HFFc6 (cell line): ENCODE measurements at regions not wholly inside any gene's neighbourhood (a gene's known extent, or its start where the extent isn't known, plus 50 kb on each side); places are given as distances from the start of the nearest gene placed in this dataset.

Experiments
- DNase-seq: peaks from one replicate; pipeline ENCODE4 v3.0.0-alpha.2; 2018
- H3K27ac Mint-ChIP-seq: 2 replicates; pipeline ENCODE4 v1.8.0; 2020; ENCODE audit warnings: mild to moderate bottlenecking, mixed read lengths
- H3K27me3 Mint-ChIP-seq: 2 replicates; pipeline ENCODE4 v1.8.0; 2021; ENCODE audit warnings: mild to moderate bottlenecking, moderate library complexity, mixed read lengths; ENCODE audit not compliant: insufficient read depth
- H3K36me3 Mint-ChIP-seq: 2 replicates; pipeline ENCODE4 v1.8.0; 2021; ENCODE audit warnings: low read depth, mixed read lengths
- H3K4me1 Mint-ChIP-seq: 2 replicates; pipeline ENCODE4 v1.8.0; 2020; ENCODE audit warnings: low read depth, mixed read lengths
- H3K4me3 Mint-ChIP-seq: 2 replicates; pipeline ENCODE4 v1.8.0; 2020; ENCODE audit warnings: mild to moderate bottlenecking, moderate library complexity, mixed read lengths
- H3K9me3 Mint-ChIP-seq: 2 replicates; pipeline ENCODE4 v1.8.0; 2020; ENCODE audit warnings: mild to moderate bottlenecking, mixed read lengths
- TF ChIP-seq, protein P1 (sequence below): fragments of 200-600 bp; sonication (generic); IDR thresholded peaks from 2 replicates; pipeline ENCODE4 v1.5.0; 2021; ENCODE audit warnings: antibody characterized with exemption, mild to moderate bottlenecking

DNA sequence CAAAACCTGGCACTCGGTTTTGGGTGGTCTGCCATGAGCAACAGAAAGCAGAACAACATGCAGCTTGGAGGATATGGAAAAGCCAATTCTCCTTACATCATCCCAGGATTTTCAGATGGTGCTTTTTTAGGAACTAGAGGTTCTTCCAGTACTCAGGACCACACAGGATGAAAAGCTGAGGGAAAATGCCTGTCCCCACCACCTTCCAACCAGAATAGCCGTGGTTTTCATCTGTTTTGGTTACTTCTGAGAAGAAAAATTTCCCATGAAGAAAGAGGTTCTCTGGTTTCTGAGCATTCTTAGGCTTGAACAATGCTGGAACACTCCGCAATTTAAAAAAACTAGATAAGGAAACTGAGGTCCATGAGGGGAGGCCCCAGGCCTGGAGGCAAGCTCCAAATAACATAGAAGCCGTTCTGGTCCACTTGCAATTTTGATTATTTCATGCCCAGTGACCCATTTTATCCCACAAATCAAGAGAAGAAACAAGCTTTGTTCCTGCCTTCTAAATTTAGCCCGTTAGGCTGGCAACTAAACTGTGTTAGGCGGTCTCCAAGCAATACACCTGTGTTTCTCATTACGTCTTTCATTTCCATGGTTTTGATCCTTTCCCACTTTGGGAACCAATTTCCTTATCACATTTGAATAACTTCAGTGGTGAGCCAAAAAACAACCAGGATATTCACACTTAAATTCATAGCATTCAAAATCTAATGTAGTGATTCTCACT, 79.2 kb upstream of the SPIN1 start:
- no peaks in the 10 kb centered on the region for H3K9me3 Mint-ChIP-seq
- H3K27ac Mint-ChIP-seq = no peak overlapping the region
- H3K4me1 Mint-ChIP-seq = peaks cover 19% of the 10 kb centered on the region
- no peaks in the 10 kb centered on the region for H3K36me3 Mint-ChIP-seq
- H3K4me3 Mint-ChIP-seq = no peak overlapping the region
- no peak for DNase-seq
- H3K27me3 Mint-ChIP-seq = no peaks in the 10 kb centered on the region
- TF ChIP-seq, protein P1, sequence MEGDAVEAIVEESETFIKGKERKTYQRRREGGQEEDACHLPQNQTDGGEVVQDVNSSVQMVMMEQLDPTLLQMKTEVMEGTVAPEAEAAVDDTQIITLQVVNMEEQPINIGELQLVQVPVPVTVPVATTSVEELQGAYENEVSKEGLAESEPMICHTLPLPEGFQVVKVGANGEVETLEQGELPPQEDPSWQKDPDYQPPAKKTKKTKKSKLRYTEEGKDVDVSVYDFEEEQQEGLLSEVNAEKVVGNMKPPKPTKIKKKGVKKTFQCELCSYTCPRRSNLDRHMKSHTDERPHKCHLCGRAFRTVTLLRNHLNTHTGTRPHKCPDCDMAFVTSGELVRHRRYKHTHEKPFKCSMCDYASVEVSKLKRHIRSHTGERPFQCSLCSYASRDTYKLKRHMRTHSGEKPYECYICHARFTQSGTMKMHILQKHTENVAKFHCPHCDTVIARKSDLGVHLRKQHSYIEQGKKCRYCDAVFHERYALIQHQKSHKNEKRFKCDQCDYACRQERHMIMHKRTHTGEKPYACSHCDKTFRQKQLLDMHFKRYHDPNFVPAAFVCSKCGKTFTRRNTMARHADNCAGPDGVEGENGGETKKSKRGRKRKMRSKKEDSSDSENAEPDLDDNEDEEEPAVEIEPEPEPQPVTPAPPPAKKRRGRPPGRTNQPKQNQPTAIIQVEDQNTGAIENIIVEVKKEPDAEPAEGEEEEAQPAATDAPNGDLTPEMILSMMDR = no peak

DNA sequence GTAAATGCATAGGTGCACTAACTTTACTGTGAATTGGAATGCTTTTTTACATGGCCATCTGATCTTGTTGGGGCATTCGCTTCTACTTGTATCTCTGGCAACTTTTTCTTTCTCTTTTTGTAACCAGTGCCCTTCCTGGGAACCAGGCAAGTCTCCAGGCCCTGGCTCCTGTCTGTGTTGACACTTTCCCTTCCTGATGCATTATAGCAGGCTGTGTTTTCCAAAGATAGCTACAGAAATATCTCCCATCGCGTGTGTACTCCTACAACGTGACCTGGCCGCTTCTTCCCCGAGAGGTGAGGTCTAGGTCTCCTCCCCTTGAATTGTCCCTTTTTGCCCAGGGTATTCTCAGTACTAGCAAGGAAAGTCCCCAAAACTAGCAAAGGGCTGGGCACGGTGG, 81.1 kb upstream of the SPIN1 start:
- TF ChIP-seq, protein P1 = no peak

DNA sequence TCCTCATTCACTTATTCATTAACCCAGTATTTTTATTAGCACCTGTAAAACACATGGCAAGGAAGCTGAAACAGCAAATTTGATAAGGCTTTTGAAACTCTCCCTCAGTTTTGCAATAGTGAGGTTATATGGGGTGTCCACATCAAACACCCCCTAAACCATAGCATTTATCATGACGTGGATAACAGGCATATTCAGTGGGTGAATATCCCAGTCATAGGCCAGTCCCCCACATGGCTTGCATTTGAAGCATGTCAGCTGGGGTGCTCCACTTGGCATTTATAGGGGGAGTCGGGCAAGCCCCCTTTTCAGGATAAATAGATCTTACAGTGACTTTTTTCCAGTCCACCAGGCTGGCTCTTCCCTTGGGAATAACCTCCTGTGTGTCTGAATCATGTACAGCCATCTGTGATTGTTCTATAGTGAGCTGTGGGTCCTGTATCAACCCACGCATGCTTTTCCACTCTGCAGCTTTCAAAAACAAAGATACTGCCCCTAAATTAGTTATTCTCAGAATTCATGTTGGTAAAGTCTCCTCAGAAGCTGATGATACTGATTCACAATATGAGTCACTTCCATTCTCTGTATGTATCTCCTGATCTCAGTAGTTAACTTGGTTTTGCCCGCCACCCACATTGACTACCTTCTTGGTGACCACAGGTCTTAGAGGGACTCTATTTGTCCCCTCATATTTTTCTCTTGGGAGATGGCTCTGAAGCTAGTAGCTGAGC, 84.4 kb upstream of the SPIN1 start:
- TF ChIP-seq, protein P1 = no peak
- peak; percentile 60 for DNase-seq
- peak overlapping the region; percentile 68 for H3K27ac Mint-ChIP-seq
- no peaks in the 10 kb centered on the region; the same call in 1 of the 2 replicates for H3K9me3 Mint-ChIP-seq
- H3K4me1 Mint-ChIP-seq = peaks cover 29% of the 10 kb centered on the region
- peaks cover 4% of the 10 kb centered on the region for H3K27me3 Mint-ChIP-seq
- no peaks in the 10 kb centered on the region for H3K36me3 Mint-ChIP-seq
- peak overlapping the region; percentile 76 for H3K4me3 Mint-ChIP-seq

More for the DNA sequence above, 81.1 kb upstream of the SPIN1 start:
- no peaks in the 10 kb centered on the region for H3K36me3 Mint-ChIP-seq
- no peak overlapping the region for H3K27ac Mint-ChIP-seq
- DNase-seq = no peak
- H3K9me3 Mint-ChIP-seq = no peaks in the 10 kb centered on the region
- H3K4me3 Mint-ChIP-seq = no peak overlapping the region
- peaks cover 29% of the 10 kb centered on the region for H3K4me1 Mint-ChIP-seq
- no peaks in the 10 kb centered on the region for H3K27me3 Mint-ChIP-seq

DNA sequence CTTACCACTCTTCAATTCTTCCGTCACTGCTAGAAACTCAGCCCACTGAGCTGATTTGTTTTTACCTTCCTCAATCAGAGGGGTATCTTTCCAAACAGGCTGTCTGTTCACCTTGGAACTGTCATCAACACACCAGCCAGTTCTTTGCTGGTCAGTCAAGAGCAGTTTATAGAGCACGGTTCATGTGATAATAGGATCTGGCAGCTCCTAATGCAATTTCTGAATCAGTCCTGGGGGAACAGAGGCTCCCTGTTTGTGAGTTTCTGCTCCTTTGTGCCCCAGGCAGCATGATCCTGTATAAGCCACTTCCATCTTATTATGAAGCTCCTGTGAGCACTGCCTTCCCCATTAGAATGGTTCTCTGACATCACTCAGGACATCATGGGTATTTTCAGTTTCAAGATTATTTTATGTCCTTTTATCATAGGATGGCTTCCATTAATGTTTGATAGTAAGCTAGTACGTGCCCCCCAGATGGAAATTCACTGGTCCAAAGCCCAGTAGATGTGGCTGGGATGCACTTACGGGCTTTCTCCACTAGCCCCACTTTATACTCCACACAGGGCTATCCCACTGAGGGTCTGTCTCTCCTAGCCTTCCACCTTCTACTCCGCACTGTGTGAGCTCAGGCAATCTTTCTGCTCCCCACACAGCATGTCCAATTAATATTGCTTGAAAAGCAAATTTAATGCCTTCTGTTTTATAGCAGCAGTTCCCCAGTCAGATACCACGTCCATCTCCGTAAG, 85.5 kb upstream of the SPIN1 start:
- H3K4me1 Mint-ChIP-seq = peaks cover 29% of the 10 kb centered on the region
- H3K4me3 Mint-ChIP-seq = no peak overlapping the region
- no peaks in the 10 kb centered on the region for H3K36me3 Mint-ChIP-seq
- peaks cover 11% of the 10 kb centered on the region for H3K27me3 Mint-ChIP-seq
- TF ChIP-seq, protein P1 = no peak
- no peak overlapping the region for H3K27ac Mint-ChIP-seq
- DNase-seq = no peak
- peaks cover 4% of the 10 kb centered on the region; the same call in 1 of the 2 replicates for H3K9me3 Mint-ChIP-seq

DNA sequence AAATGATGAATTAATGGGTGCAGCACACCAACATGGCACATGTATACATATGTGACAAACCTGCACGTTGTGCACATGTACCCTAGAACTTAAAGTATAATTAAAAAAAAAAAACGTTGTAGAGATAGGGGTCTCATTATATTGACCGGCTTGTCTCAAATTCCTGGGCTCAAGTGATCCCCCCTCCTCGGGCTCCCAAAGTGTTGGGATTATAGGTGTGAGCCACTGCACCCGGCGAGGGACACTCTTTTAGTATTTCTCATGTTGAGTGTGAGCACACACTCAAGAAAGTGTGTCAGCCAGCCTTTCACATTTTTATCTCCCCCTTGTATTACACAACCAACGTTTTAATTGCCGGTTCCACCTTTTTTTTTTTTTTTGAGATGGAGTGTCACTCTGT, 87.7 kb upstream of the SPIN1 start:
- H3K36me3 Mint-ChIP-seq = no peaks in the 10 kb centered on the region
- TF ChIP-seq, protein P1 = no peak
- no peak overlapping the region for H3K27ac Mint-ChIP-seq
- H3K9me3 Mint-ChIP-seq = peaks cover 4% of the 10 kb centered on the region; the same call in 1 of the 2 replicates
- DNase-seq = no peak
- H3K4me3 Mint-ChIP-seq = no peak overlapping the region
- peaks cover 11% of the 10 kb centered on the region for H3K27me3 Mint-ChIP-seq
- H3K4me1 Mint-ChIP-seq = peaks cover 29% of the 10 kb centered on the region
